ENCODE measurements at regions not wholly inside any gene's neighbourhood (a gene's known extent, or its start where the extent isn't known, plus 50 kb on each side); places are given as distances from the start of the nearest gene placed in this dataset.

GRCh38 chr2:190802626-190803209 is 77.9 kb upstream of the GLS start:
- Histone ChIP-seq H2BK12ac (ENCODE audit: low read depth, low read length) (no peak overlapping the region), H3K4me1 (replicated peaks in 1 of 4; ENCODE audit: control insufficient read depth in 3 of 4, insufficient read depth in 4 of 4, low read length in 3 of 4) (peaks cover 0 to 7% (median 4%) of the 10 kb centered on the region in 4 experiments; a peak in 6 of 7 replicates), H2BK20ac (ENCODE audit: low read length) (no peak overlapping the region), H4K8ac (ENCODE audit: extremely low read depth, insufficient read depth, low read length) (no peak overlapping the region), H3K18ac (ENCODE audit: extremely low read depth, low read length) (no peak overlapping the region), H2BK120ac (replicated peaks; ENCODE audit: low read depth, low read length) (no peak overlapping the region), H3K36me3 (ENCODE audit: control insufficient read depth in 2 of 4, insufficient read depth in 4 of 4, low read length in 3 of 4) (no peaks in the 10 kb centered on the region), H3K4ac (replicated peaks; ENCODE audit: insufficient read length, low read depth, low read length) (no peak overlapping the region), H3K9me3 (ENCODE audit: insufficient read depth in 2 of 2, low read depth in 1 of 2, low read length in 1 of 2) (no peaks in the 10 kb centered on the region), H3K9ac (replicated peaks in 1 of 4; ENCODE audit: extremely low read depth in 1 of 4, low read depth in 3 of 4, low read length in 3 of 4) (no peak overlapping the region), H2BK5ac (ENCODE audit: low read depth, low read length) (no peak overlapping the region), H3K79me2 (ENCODE audit: control insufficient read depth in 1 of 2, insufficient read depth in 2 of 2, low read length in 2 of 2) (no peaks in the 10 kb centered on the region), H3K4me3 (ENCODE audit: extremely low read depth in 1 of 4, insufficient read depth in 2 of 4, low read depth in 3 of 4, low read length in 4 of 4) (no peak overlapping the region), H2AFZ (ENCODE audit: low read length) (no peak overlapping the region), H4K91ac (replicated peaks; ENCODE audit: insufficient read length, low read length) (no peak overlapping the region), H3K79me1 (ENCODE audit: low read depth, low read length) (no peaks in the 10 kb centered on the region), H3K27me3 (replicated peaks in 1 of 4; ENCODE audit: control insufficient read depth in 3 of 4, extremely low read depth in 1 of 4, insufficient read depth in 3 of 4, low read length in 3 of 4) (no peaks in the 10 kb centered on the region), H4K20me1 (replicated peaks in 1 of 2; ENCODE audit: control insufficient read depth in 1 of 2, insufficient read depth in 2 of 2, low read length in 2 of 2) (no peaks in the 10 kb centered on the region), H3K27ac (ENCODE audit: low read depth, low read length) (no peak overlapping the region), H3K56ac (replicated peaks; ENCODE audit: insufficient read length, low read depth, low read length) (no peak overlapping the region), H4K5ac (ENCODE audit: insufficient read length, low read depth, low read length) (no peak overlapping the region), H2BK15ac (ENCODE audit: low read length) (no peak overlapping the region), H3K14ac (ENCODE audit: insufficient read length) (no peak overlapping the region), H2AK5ac (ENCODE audit: low read depth, low read length) (no peak overlapping the region), H3K4me2 (ENCODE audit: insufficient read depth in 1 of 2, low read depth in 2 of 2, low read length in 2 of 2) (no peak overlapping the region), H3K23ac (ENCODE audit: insufficient read length) (no peak overlapping the region), H3K23me2 (ENCODE audit: low read depth, low read length) (no peaks in the 10 kb centered on the region; the same call in 1 of the 2 replicates)
- 82% methylated on average over 1 of the region's 1 CpG; no CpG with 5 or more reads in 1 of the 2 experiments for WGBS, 2 experiments (ENCODE audit: extremely low coverage in 1 of 2, insufficient coverage in 1 of 2, insufficient read length in 1 of 2, insufficient replicate concordance in 2 of 2, low coverage in 1 of 2, low lambda C conversion rate in 2 of 2, missing lambda C conversion rate in 1 of 2)
- TF ChIP-seq TCF12 (IDR thresholded peaks at IDR 0.05; ENCODE audit: low read depth, low read length) (no peak), JUND (IDR thresholded peaks at IDR 0.05; ENCODE audit: low read length) (no peak), BCL11A (IDR thresholded peaks at IDR 0.05; ENCODE audit: low read depth in 2 of 2, low read length in 2 of 2) (no peak), BACH1 (IDR thresholded peaks at IDR 0.05; ENCODE audit: low read length) (no peak), EGR1 (IDR thresholded peaks at IDR 0.05; ENCODE audit: borderline replicate concordance, low read depth, low read length) (no peak), ASH2L (IDR thresholded peaks at IDR 0.05; ENCODE audit: low read length) (no peak), TAF7 (optimal IDR thresholded peaks at IDR 0.05; ENCODE audit: borderline replicate concordance, low read depth, low read length) (no peak), RXRA (IDR thresholded peaks at IDR 0.05; ENCODE audit: insufficient read depth, low read depth, low read length) (no peak), RBBP5 (IDR thresholded peaks at IDR 0.05; ENCODE audit: borderline replicate concordance, low read depth, low read length) (no peak), SIN3A (conservative IDR thresholded peaks at IDR 0.05 in 1 of 2, IDR thresholded peaks at IDR 0.05 in 1 of 2; ENCODE audit: low read depth in 1 of 2, low read length in 2 of 2) (no peak)
- ChIA-PET CTCF (ENCODE audit: partially characterized antibody) (interaction anchor here (1.5 to 2.1 kb wide), 4 partner anchors 10 to 124 kb away, joined by 3 to 6 read pairs (median 6); no protein-coding TSS in a partner anchor), POLR2A (ENCODE audit: partially characterized antibody) (no interaction called here)
- DNase-seq (ENCODE audit: low read depth in 1 of 2, low spot score in 2 of 2) = no peak
- no peak for FAIRE-seq
